ENCODE measurements at regions not wholly inside any gene's neighbourhood (a gene's known extent, or its start where the extent isn't known, plus 50 kb on each side); places are given as distances from the start of the nearest gene placed in this dataset.

- Histone ChIP-seq H3K4me1 (ENCODE audit: control insufficient read depth, insufficient read depth, low read length) (no peaks in the 10 kb centered on the region), H3K27me3 (ENCODE audit: control insufficient read depth, insufficient read depth, low read length) (no peaks in the 10 kb centered on the region), H3K4me3 (ENCODE audit: low read depth, low read length) (no peak overlapping the region), H3K9me3 (ENCODE audit: control insufficient read depth, insufficient read depth, low read length) (no peaks in the 10 kb centered on the region), H3K36me3 (ENCODE audit: control insufficient read depth, insufficient read depth, low read length) (no peaks in the 10 kb centered on the region), H3K9ac (ENCODE audit: low read depth, low read length) (no peak overlapping the region)
Measured at GRCh38 chr9:17060450-17060849, 74.4 kb upstream of the CNTLN start.

GRCh38 chr9:17059465-17059864, 75.4 kb upstream of the CNTLN start:
- no peak overlapping the region for H3K9ac ChIP-seq (ENCODE audit: low read depth, low read length)
- H3K4me3 ChIP-seq (ENCODE audit: low read depth, low read length), result no peak overlapping the region
- no peaks in the 10 kb centered on the region for H3K9me3 ChIP-seq (ENCODE audit: control insufficient read depth, insufficient read depth, low read length)
- H3K4me1 ChIP-seq (ENCODE audit: control insufficient read depth, insufficient read depth, low read length), result no peaks in the 10 kb centered on the region
- H3K27me3 ChIP-seq (ENCODE audit: control insufficient read depth, insufficient read depth, low read length), result no peaks in the 10 kb centered on the region
- no peaks in the 10 kb centered on the region for H3K36me3 ChIP-seq (ENCODE audit: control insufficient read depth, insufficient read depth, low read length)

- Histone ChIP-seq H3K36me3 (ENCODE audit: control insufficient read depth, insufficient read depth, low read length) (no peaks in the 10 kb centered on the region), H3K4me3 (ENCODE audit: low read depth, low read length) (no peak overlapping the region), H3K4me1 (ENCODE audit: control insufficient read depth, insufficient read depth, low read length) (no peaks in the 10 kb centered on the region), H3K27me3 (ENCODE audit: control insufficient read depth, insufficient read depth, low read length) (no peaks in the 10 kb centered on the region), H3K9ac (ENCODE audit: low read depth, low read length) (no peak overlapping the region), H3K9me3 (ENCODE audit: control insufficient read depth, insufficient read depth, low read length) (no peaks in the 10 kb centered on the region)
Measured at GRCh38 chr9:17057729-17058128, 77.1 kb upstream of the CNTLN start.

GRCh38 chr9:17052626-17053025, 82.2 kb upstream of the CNTLN start:
- Histone ChIP-seq H3K9me3 (ENCODE audit: control insufficient read depth, insufficient read depth, low read length) (no peaks in the 10 kb centered on the region), H3K27me3 (ENCODE audit: control insufficient read depth, insufficient read depth, low read length) (no peaks in the 10 kb centered on the region), H3K36me3 (ENCODE audit: control insufficient read depth, insufficient read depth, low read length) (no peaks in the 10 kb centered on the region), H3K4me1 (ENCODE audit: control insufficient read depth, insufficient read depth, low read length) (no peaks in the 10 kb centered on the region), H3K9ac (ENCODE audit: low read depth, low read length) (no peak overlapping the region), H3K4me3 (ENCODE audit: low read depth, low read length) (no peak overlapping the region)

GRCh38 chr9:17045381-17045940, 89.4 kb upstream of the CNTLN start:
- H3K9ac ChIP-seq (ENCODE audit: low read depth, low read length), result no peak overlapping the region
- no peaks in the 10 kb centered on the region for H3K4me1 ChIP-seq (ENCODE audit: control insufficient read depth, insufficient read depth, low read length)
- no peak overlapping the region for H3K4me3 ChIP-seq (ENCODE audit: low read depth, low read length)
- no peaks in the 10 kb centered on the region for H3K36me3 ChIP-seq (ENCODE audit: control insufficient read depth, insufficient read depth, low read length)
- no peaks in the 10 kb centered on the region for H3K27me3 ChIP-seq (ENCODE audit: control insufficient read depth, insufficient read depth, low read length)
- no peaks in the 10 kb centered on the region for H3K9me3 ChIP-seq (ENCODE audit: control insufficient read depth, insufficient read depth, low read length)

- Histone ChIP-seq H3K36me3 (ENCODE audit: control insufficient read depth, insufficient read depth, low read length) (no peaks in the 10 kb centered on the region), H3K9me3 (ENCODE audit: control insufficient read depth, insufficient read depth, low read length) (no peaks in the 10 kb centered on the region), H3K9ac (ENCODE audit: low read depth, low read length) (no peak overlapping the region), H3K27me3 (ENCODE audit: control insufficient read depth, insufficient read depth, low read length) (no peaks in the 10 kb centered on the region), H3K4me3 (ENCODE audit: low read depth, low read length) (no peak overlapping the region), H3K4me1 (ENCODE audit: control insufficient read depth, insufficient read depth, low read length) (no peaks in the 10 kb centered on the region)
Measured at GRCh38 chr9:17031546-17031945, 103.3 kb upstream of the CNTLN start.

GRCh38 chr9:17025281-17025680, 109.6 kb upstream of the CNTLN start:
- H3K4me3 ChIP-seq (ENCODE audit: low read depth, low read length), result no peak overlapping the region
- H3K4me1 ChIP-seq (ENCODE audit: control insufficient read depth, insufficient read depth, low read length), result no peaks in the 10 kb centered on the region
- H3K9ac ChIP-seq (ENCODE audit: low read depth, low read length), result no peak overlapping the region
- H3K9me3 ChIP-seq (ENCODE audit: control insufficient read depth, insufficient read depth, low read length), result no peaks in the 10 kb centered on the region
- H3K36me3 ChIP-seq (ENCODE audit: control insufficient read depth, insufficient read depth, low read length), result no peaks in the 10 kb centered on the region
- no peaks in the 10 kb centered on the region for H3K27me3 ChIP-seq (ENCODE audit: control insufficient read depth, insufficient read depth, low read length)

GRCh38 chr9:17024129-17024528, 110.7 kb upstream of the CNTLN start:
- H3K27me3 ChIP-seq (ENCODE audit: control insufficient read depth, insufficient read depth, low read length), result no peaks in the 10 kb centered on the region
- no peaks in the 10 kb centered on the region for H3K36me3 ChIP-seq (ENCODE audit: control insufficient read depth, insufficient read depth, low read length)
- H3K4me1 ChIP-seq (ENCODE audit: control insufficient read depth, insufficient read depth, low read length), result no peaks in the 10 kb centered on the region
- H3K9ac ChIP-seq (ENCODE audit: low read depth, low read length), result no peak overlapping the region
- H3K4me3 ChIP-seq (ENCODE audit: low read depth, low read length), result no peak overlapping the region
- no peaks in the 10 kb centered on the region for H3K9me3 ChIP-seq (ENCODE audit: control insufficient read depth, insufficient read depth, low read length)

GRCh38 chr9:17021387-17021970, 113.4 kb upstream of the CNTLN start:
- H3K27me3 ChIP-seq (ENCODE audit: control insufficient read depth, insufficient read depth, low read length), result no peaks in the 10 kb centered on the region
- no peaks in the 10 kb centered on the region for H3K4me1 ChIP-seq (ENCODE audit: control insufficient read depth, insufficient read depth, low read length)
- no peaks in the 10 kb centered on the region for H3K9me3 ChIP-seq (ENCODE audit: control insufficient read depth, insufficient read depth, low read length)
- no peak overlapping the region for H3K9ac ChIP-seq (ENCODE audit: low read depth, low read length)
- H3K4me3 ChIP-seq (ENCODE audit: low read depth, low read length), result no peak overlapping the region
- H3K36me3 ChIP-seq (ENCODE audit: control insufficient read depth, insufficient read depth, low read length), result no peaks in the 10 kb centered on the region

- Histone ChIP-seq H3K4me3 (ENCODE audit: low read depth, low read length) (no peak overlapping the region), H3K9me3 (ENCODE audit: control insufficient read depth, insufficient read depth, low read length) (no peaks in the 10 kb centered on the region), H3K27me3 (ENCODE audit: control insufficient read depth, insufficient read depth, low read length) (no peaks in the 10 kb centered on the region), H3K4me1 (ENCODE audit: control insufficient read depth, insufficient read depth, low read length) (no peaks in the 10 kb centered on the region), H3K36me3 (ENCODE audit: control insufficient read depth, insufficient read depth, low read length) (no peaks in the 10 kb centered on the region), H3K9ac (ENCODE audit: low read depth, low read length) (no peak overlapping the region)
Measured at GRCh38 chr9:17019398-17019797, 115.4 kb upstream of the CNTLN start.

GRCh38 chr9:17018540-17019196, 116.2 kb upstream of the CNTLN start:
- Histone ChIP-seq H3K4me1 (ENCODE audit: control insufficient read depth, insufficient read depth, low read length) (no peaks in the 10 kb centered on the region), H3K9me3 (ENCODE audit: control insufficient read depth, insufficient read depth, low read length) (no peaks in the 10 kb centered on the region), H3K27me3 (ENCODE audit: control insufficient read depth, insufficient read depth, low read length) (no peaks in the 10 kb centered on the region), H3K4me3 (ENCODE audit: low read depth, low read length) (no peak overlapping the region), H3K36me3 (ENCODE audit: control insufficient read depth, insufficient read depth, low read length) (no peaks in the 10 kb centered on the region), H3K9ac (ENCODE audit: low read depth, low read length) (no peak overlapping the region)

GRCh38 chr9:17017931-17018491, 116.8 kb upstream of the CNTLN start:
- H3K4me1 ChIP-seq (ENCODE audit: control insufficient read depth, insufficient read depth, low read length), result no peaks in the 10 kb centered on the region
- H3K36me3 ChIP-seq (ENCODE audit: control insufficient read depth, insufficient read depth, low read length), result no peaks in the 10 kb centered on the region
- H3K9me3 ChIP-seq (ENCODE audit: control insufficient read depth, insufficient read depth, low read length), result no peaks in the 10 kb centered on the region
- H3K9ac ChIP-seq (ENCODE audit: low read depth, low read length), result no peak overlapping the region
- no peak overlapping the region for H3K4me3 ChIP-seq (ENCODE audit: low read depth, low read length)
- H3K27me3 ChIP-seq (ENCODE audit: control insufficient read depth, insufficient read depth, low read length), result no peaks in the 10 kb centered on the region

Data from iPS-15b (cell line).